GF-D8 (cell line): ENCODE measurements at regions not wholly inside any gene's neighbourhood (a gene's known extent, or its start where the extent isn't known, plus 50 kb on each side); places are given as distances from the start of the nearest gene placed in this dataset.
A peak's percentile ranks its signal among the peaks of the same experiment; 100 is the strongest.

Source experiments
- DNase-seq: peaks from one replicate; lab custom pipeline; 2025; lab: John Stamatoyannopoulos, UW

DNA sequence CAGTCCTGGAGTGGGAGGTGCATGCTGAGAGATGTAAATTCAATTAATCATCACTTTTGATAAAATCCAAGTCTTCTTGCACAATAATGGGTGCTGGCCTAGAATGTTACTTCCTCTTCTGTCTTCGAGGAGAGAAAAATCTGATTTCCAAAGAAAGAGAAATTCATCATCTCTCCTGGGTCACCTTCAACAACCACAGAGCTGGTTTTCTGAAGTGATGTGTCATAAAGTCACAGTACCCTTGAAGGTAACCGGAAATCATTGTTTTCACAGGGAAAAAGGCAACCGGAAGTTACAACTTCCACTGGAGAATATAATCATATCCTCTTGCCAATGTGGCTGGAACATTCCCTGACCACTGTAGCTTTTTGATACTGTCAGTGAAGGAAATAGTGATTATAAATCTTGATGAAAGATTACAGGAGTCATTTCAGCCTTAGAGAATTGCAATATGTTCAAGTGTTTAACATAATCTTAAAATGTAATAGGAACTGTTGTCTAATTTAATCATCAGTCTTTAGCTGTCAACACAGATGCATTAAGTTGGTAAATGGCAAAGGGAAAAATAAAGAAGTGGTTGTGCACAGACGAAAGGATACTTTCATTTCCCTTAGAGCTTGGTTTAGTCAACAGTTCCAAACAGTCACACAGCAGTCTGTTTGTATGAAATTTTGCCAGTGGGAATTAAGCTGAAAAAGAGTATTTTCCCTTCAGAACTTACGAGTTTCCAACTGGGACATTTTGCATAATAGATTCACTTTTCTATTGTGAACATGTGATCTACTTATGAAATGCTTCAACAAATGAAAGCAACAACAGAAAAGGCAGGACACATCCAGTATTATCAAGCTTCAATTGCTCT is 106.5 kb upstream of the SLC4A7 start:
- peak; percentile 4 for DNase-seq

GRCh38 chr3:27589795-27590194 is 105.6 kb upstream of the SLC4A7 start:
- no peak for DNase-seq

- DNase-seq: no peak
Measured at GRCh38 chr3:27585429-27585828, 101.2 kb upstream of the SLC4A7 start.

GRCh38 chr3:27584874-27585273 is 100.7 kb upstream of the SLC4A7 start:
- no peak for DNase-seq

DNA sequence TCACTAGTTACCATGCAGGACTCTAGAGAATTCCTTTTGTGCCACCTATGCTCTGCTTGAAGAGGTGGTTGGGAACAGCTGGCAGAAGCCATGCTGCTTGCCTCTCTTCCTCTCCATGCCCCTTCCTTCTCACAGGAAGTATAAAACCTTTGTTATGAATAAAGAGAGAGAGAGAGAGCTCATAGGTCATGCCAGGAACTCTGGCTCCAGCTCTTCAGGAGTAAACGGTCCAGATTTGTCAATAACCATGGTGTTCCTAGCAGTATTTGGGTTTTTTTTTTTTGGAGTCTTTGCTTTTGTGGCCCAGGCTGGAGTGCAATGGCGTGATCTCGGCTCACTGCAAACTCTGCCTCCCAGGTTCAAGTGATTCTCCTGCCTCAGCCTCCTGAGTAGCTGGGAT is 97.7 kb upstream of the SLC4A7 start:
- DNase-seq: no peak

- DNase-seq: no peak
Measured at GRCh38 chr3:27578032-27578431, 93.8 kb upstream of the SLC4A7 start.

- no peak for DNase-seq
Measured at GRCh38 chr3:27577504-27577903, 93.3 kb upstream of the SLC4A7 start.

GRCh38 chr3:27576171-27576570 is 92.0 kb upstream of the SLC4A7 start:
- no peak for DNase-seq

DNA sequence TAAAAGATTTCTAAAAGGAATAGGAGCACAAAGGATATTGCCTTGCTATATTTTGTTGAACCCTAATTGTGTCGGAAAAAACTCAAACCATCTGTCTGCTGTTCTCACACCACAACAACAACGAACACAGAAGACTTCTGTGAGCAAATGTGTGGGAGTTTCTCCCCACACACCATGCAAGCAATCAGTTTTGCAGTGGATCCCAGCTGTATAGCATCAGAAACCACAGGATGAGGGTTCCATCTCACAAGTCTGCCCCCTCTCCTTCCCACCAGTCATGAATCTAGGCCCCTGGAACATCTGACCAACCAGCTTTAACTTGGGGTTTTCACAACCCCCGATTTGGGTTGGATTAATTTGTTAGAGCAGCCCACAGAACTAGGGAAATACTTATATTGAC is 91.3 kb upstream of the SLC4A7 start:
- no peak for DNase-seq

DNA sequence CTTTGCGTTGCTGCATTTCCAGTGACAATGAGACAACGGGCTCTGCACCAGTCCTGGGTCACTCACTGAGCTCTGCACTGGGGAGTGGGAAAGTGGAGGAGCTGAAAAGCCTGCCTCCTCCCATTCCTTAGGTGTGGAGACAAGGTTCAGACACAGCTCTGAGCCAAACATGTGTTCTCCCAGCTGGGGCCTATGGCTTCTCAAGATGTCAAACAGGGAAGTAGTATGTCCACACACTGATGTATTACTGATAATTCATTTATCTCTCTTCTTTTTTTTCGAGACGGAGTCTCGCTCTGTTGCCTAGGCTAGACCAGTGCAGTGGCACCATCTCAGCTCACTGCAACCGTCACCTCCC is 90.2 kb upstream of the SLC4A7 start:
- no peak for DNase-seq

DNA sequence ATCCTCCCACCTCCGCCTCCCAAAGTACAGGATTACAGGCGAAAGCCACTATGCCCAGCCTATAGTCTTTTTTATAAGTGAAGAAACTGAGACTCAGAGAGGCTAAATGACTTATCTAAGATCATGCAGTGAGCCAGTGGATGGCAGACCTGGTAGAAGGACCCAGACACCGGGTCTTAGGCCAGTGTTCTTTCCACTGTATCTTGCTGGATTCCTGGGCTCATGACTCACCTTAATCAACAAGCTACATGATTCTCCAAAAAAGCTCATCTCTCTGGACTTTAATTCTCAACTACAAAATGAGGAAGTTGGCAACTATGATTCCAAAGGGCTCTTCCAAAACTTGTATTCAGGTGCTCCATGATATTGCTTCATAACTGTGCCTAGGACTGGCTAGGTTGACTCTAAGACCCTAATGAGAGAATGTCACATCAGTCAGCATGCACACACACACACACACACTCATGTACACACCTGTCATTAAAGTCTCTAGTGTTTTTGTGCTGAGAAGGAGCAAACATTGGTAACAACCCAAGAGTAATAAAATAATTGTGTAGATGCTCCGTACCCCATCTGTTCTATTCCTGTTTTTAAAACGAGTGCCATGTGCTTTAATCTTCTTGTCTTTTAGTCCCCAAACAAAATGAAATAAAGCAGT is 89.7 kb upstream of the SLC4A7 start:
- no peak for DNase-seq

DNA sequence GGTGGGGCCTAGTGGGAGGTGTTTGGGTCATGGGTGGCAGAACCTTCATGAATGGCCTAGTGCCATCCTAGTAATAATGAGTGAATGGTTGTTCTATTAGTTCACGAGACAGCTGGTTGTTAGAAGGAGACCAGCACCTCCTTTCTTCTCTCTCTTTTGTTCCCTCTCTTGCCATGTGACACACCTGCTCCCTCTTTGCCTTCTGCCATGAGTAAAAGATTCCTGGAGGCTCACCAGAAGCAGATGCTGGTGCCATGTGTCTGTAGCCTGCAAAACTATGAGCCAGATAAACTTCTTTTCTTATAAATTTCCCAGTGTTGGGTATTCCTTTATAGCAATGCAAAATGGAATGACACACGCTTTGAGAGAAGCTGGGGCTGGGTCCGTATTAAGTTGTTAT is 89.0 kb upstream of the SLC4A7 start:
- DNase-seq: no peak

- DNase-seq: no peak
Measured at GRCh38 chr3:27571345-27571744, 87.2 kb upstream of the SLC4A7 start.

DNA sequence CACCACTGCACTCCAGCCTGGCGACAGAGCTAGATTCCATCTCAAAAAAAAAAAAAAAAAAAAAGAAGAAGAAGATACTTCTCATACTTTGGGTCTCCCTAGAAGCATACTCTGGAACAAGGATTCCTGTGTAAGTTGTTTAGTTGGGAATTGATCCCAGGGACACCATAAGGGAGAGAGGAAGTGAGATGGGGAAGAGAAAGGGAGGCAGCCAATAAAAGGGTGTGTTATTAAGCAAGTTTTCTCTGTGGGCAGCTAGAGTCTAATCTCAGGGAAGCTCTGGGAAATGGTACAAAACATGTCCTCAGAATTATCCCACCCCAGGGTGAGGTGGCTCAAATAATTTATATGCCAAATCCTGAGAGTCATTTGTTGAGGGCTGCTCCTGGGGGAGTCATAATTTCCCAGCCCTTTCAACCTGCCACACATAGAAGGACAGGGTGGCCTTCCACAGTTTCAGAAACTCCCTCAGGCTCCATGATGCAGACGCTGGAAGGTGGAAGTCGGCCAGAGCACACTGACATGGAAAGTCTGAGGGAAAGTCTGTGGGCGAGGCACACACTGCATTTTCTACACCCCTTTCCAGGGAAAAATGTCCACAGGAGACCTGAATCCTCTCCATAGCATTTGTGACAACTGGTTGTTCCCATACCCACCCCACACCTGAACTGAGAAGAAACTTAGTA is 86.4 kb upstream of the SLC4A7 start:
- no peak for DNase-seq

DNA sequence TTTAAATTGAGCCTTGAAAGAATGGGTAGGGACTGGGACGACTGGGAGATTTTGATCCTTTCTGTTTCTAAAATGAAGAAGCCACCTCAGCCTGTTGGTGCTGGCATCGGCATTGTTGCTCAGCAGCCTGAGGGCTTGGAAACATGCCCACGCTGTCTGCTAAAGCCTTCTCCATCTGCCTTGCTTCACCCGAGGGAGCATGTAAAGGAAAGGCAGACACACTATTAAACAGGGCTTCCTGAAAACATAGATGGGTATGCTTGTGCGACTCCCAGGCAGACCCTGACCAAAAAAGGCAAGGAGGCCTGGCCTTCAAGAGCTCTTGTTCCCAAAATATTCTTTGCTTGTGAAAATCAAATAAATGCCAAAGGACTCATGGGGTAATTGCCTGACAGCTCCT is 84.2 kb upstream of the SLC4A7 start:
- no peak for DNase-seq

- DNase-seq: no peak
Measured at GRCh38 chr3:27567251-27567650, 83.1 kb upstream of the SLC4A7 start.

GRCh38 chr3:27565201-27565852 is 81.1 kb upstream of the SLC4A7 start:
- no peak for DNase-seq

DNA sequence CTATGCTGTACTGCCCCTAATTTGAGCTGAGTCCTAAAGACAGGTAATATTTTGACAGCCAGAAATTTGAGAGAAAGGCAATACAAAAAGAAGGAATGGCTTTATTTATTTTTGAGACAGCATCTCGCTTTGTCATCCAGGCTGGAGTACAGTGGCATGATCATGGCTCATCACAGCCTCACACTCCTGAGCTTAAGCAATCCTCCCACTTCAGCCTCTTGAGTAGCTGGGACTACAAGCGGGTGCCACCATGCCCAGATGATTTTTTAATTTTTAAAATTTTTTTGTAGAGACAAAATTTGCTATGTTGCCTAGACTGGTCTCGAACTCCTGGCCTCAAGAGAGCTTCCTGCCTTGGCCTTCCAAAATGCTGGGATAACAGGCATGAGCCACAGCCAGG is 77.4 kb upstream of the SLC4A7 start:
- DNase-seq: no peak

- DNase-seq: peak; percentile 29
Measured at GRCh38 chr3:27560484-27561056, 76.4 kb upstream of the SLC4A7 start.

- no peak for DNase-seq
Measured at GRCh38 chr3:27559835-27560234, 75.7 kb upstream of the SLC4A7 start.

GRCh38 chr3:27559381-27559780 is 75.2 kb upstream of the SLC4A7 start:
- DNase-seq: no peak

DNA sequence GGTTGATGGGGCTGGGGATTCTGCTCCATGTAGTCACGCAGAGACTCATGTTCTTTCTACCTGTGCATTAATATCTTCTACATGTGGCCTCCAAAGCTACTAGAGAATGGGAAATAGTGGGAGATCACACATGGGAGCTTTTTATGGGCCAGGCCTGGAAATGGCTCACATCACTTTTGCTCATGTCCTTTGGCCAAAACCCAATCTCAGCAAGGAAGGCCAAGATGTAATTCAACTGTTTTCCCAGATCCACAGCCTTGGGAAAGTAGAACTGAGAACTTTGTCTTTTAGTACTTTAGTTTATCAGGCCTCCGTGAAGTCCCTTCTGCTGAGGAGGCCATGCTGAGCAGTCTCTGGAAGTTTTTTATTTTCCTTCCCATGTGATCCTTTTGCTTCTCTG is 73.2 kb upstream of the SLC4A7 start:
- DNase-seq: no peak
